ENCODE measurements at regions not wholly inside any gene's neighbourhood (a gene's known extent, or its start where the extent isn't known, plus 50 kb on each side); places are given as distances from the start of the nearest gene placed in this dataset.

DNA sequence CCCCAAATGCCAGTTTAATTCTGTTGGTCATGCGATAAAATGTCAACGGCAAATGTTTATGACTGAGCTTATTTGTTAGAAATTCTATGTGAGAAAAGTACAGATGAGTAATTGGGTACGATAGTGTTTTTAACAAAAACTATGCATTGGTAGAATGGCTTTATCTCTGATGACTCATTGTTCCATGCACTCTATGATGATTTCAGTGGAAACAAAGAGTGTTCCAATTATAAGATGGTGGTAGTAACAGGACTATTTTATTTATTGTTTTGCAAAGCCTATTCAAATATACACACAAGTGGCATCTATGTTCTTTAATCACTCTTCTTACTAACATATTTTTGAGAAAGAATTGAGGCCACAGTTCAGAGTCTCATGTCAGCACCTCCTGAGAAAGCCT lies 353.7 kb upstream of the IRX2 start:
- H3K27me3 ChIP-seq (ENCODE audit: control insufficient read depth, insufficient read depth, low read length) = peaks cover 23% of the 10 kb centered on the region
- TF ChIP-seq, protein P1, sequence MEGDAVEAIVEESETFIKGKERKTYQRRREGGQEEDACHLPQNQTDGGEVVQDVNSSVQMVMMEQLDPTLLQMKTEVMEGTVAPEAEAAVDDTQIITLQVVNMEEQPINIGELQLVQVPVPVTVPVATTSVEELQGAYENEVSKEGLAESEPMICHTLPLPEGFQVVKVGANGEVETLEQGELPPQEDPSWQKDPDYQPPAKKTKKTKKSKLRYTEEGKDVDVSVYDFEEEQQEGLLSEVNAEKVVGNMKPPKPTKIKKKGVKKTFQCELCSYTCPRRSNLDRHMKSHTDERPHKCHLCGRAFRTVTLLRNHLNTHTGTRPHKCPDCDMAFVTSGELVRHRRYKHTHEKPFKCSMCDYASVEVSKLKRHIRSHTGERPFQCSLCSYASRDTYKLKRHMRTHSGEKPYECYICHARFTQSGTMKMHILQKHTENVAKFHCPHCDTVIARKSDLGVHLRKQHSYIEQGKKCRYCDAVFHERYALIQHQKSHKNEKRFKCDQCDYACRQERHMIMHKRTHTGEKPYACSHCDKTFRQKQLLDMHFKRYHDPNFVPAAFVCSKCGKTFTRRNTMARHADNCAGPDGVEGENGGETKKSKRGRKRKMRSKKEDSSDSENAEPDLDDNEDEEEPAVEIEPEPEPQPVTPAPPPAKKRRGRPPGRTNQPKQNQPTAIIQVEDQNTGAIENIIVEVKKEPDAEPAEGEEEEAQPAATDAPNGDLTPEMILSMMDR (IDR thresholded peaks at IDR 0.05; ENCODE audit: borderline replicate concordance, extremely low read depth, insufficient read depth) = no peak
- H3K9ac ChIP-seq (ENCODE audit: low read length in 3 of 3) = no peak overlapping the region
- no peak for DNase-seq
- no peak overlapping the region for H3K4me3 ChIP-seq (ENCODE audit: low read length in 3 of 3)
- intact Hi-C loops (cut with DNase I) = no loop called here
- H3K36me3 ChIP-seq (ENCODE audit: control insufficient read depth in 2 of 3, insufficient read depth in 3 of 3, low read length in 3 of 3) = no peaks in the 10 kb centered on the region
- H3K4me1 ChIP-seq (ENCODE audit: control insufficient read depth in 2 of 3, insufficient read depth in 2 of 3, low read depth in 1 of 3, low read length in 3 of 3) = no peaks in the 10 kb centered on the region
- no peaks in the 10 kb centered on the region for H3K9me3 ChIP-seq (ENCODE audit: control insufficient read depth in 2 of 3, insufficient read depth in 1 of 3, low read length in 3 of 3)
- no peak overlapping the region for H3K27ac ChIP-seq (ENCODE audit: low read depth in 2 of 2, low read length in 2 of 2)
- FAIRE-seq = no peak

DNA sequence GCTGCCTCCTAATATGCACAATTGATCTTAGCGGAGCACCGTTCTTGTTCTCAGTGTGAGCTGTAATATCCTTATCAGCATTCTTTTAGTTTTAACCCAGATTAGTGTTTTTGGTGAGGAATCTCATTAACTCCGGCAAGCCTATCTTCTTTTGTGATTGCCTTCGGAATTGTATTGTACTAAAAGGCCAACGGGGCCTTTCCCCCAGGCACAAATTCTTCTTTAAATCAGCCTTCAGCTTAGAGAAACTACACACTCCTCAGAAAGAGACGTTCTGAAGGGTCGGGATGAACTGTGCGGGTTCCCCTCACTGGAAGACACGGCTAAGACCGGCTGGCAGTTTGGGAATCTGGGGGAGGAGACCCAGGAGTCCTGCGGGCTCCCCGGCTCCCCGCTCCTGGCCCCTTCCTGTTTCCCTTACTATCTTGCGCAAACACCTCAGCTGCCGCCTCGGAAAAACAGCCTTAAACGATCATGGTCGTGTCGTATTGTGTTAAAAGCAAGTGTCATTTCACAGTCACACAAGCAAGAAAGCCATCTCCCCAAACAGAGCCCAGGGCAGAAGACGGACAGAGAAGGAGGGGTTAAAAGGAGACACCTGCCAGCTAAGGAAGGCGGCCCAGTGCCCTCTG lies 353.1 kb upstream of the IRX2 start:
- FAIRE-seq = no peak
- Histone ChIP-seq H3K4me1 (ENCODE audit: control insufficient read depth in 2 of 3, insufficient read depth in 2 of 3, low read depth in 1 of 3, low read length in 3 of 3) (no peaks in the 10 kb centered on the region), H3K27ac (ENCODE audit: low read depth in 2 of 2, low read length in 2 of 2) (no peak overlapping the region), H3K9ac (ENCODE audit: low read length in 3 of 3) (no peak overlapping the region), H3K36me3 (ENCODE audit: control insufficient read depth in 2 of 3, insufficient read depth in 3 of 3, low read length in 3 of 3) (no peaks in the 10 kb centered on the region), H3K4me3 (ENCODE audit: low read length in 3 of 3) (no peak overlapping the region), H3K9me3 (ENCODE audit: control insufficient read depth in 2 of 3, insufficient read depth in 1 of 3, low read length in 3 of 3) (no peaks in the 10 kb centered on the region), H3K27me3 (ENCODE audit: control insufficient read depth, insufficient read depth, low read length) (peaks cover 23% of the 10 kb centered on the region)
- DNase-seq = peak in 2 of 5 donors; percentile 45 to 58
- intact Hi-C loops (cut with DNase I) = no loop called here
- TF ChIP-seq, protein P1 (IDR thresholded peaks at IDR 0.05; ENCODE audit: borderline replicate concordance, extremely low read depth, insufficient read depth) = no peak

DNA sequence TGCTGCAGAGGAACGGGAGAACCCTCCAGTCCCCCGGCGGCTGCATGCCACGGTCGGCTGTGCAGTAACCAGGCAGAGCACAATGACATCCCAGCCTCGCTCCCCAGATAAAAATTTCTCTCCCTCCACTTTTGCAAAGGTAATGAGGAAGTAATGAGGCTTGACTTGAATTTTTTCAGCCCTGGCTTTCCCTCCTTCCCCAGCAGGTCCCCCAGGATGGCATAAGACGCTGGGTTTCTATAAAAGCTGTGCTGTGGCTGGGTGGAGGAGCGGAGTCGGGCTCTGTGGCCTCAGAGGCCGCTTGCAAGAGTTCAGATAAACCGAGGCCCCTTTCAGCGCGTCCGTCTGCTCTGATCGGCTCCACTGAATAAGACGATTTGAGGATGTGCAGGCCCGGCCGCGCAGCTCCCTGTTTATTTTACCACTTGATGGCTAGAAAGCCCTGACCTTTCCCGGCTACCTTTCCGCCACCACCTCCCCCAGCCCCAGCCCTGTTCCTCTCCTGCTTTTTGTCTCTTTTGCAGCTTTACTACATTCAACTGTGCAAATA lies 351.9 kb upstream of the IRX2 start:
- Histone ChIP-seq H3K4me1 (ENCODE audit: control insufficient read depth in 2 of 3, insufficient read depth in 2 of 3, low read depth in 1 of 3, low read length in 3 of 3) (no peaks in the 10 kb centered on the region), H3K27me3 (ENCODE audit: control insufficient read depth, insufficient read depth, low read length) (peaks cover 23% of the 10 kb centered on the region), H3K9me3 (ENCODE audit: control insufficient read depth in 2 of 3, insufficient read depth in 1 of 3, low read length in 3 of 3) (no peaks in the 10 kb centered on the region), H3K9ac (ENCODE audit: low read length in 3 of 3) (no peak overlapping the region), H3K4me3 (ENCODE audit: low read length in 3 of 3) (no peak overlapping the region), H3K27ac (ENCODE audit: low read depth in 2 of 2, low read length in 2 of 2) (no peak overlapping the region), H3K36me3 (ENCODE audit: control insufficient read depth in 2 of 3, insufficient read depth in 3 of 3, low read length in 3 of 3) (no peaks in the 10 kb centered on the region)
- intact Hi-C loops (cut with DNase I) = no loop called here
- TF ChIP-seq, protein P1 (IDR thresholded peaks at IDR 0.05; ENCODE audit: borderline replicate concordance, extremely low read depth, insufficient read depth) = no peak
- FAIRE-seq (no peak), DNase-seq (peak in 4 of 5 donors; percentile 71 to 87 (median 80))
